ENCODE measurements at regions not wholly inside any gene's neighbourhood (a gene's known extent, or its start where the extent isn't known, plus 50 kb on each side); places are given as distances from the start of the nearest gene placed in this dataset.

DNA sequence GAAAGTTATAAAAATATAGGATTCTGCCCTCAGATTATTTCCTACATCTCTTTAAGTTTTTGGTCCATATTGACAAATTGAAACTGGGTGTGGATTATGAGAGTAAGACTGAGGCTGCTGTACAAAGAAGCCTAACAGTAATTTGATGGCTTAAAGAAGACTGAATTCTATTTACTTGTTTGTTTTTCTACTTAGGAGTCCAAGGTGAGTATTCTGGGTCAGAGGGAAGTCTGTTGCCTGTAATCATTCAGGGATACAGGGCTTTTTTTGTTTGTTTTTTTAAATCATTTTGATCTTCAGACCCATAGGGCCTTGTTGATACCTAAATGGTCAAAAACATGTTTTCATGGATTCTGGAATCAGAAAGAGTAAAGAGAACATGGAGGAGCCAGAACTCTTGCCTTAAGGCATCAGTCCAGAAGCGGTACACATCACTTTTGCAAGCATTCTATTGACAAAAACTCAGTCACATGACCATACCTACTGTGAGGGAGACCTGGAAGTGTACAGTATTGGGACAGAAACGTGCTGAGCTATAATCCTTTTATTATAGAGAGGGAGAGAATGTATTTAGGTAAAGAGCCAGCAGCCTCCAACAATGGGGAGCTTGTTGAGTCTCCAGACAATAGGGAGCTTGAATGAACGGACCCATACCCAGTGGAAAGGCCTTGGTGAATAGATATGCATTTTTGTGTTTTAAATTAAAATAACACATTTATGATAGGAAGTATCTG is 102.7 kb downstream of the LRRC70 start:
- H3K9me3 ChIP-seq: peaks cover 0 to 7% (median 0%) of the 10 kb centered on the region in 3 donors
- H3K27ac ChIP-seq: no peak overlapping the region
- TF ChIP-seq POLR2A (IDR thresholded peaks at IDR 0.05) (no peak), CTCF (IDR thresholded peaks at IDR 0.05) (no peak)
- no peak for ATAC-seq
- no peak overlapping the region for H3K4me3 ChIP-seq
- DNase-seq: no peak
- no peaks in the 10 kb centered on the region for H3K27me3 ChIP-seq
- H3K36me3 ChIP-seq (replicated peaks in 1 of 2; ENCODE audit: insufficient read depth in 1 of 2, low read depth in 2 of 2): no peaks in the 10 kb centered on the region
- intact Hi-C loops (cut with DNase I): no loop called here
- no peaks in the 10 kb centered on the region for H3K4me1 ChIP-seq
- 42 to 51% methylated on average over 3 of the region's 3 CpGs for WGBS, 2 donors

DNA sequence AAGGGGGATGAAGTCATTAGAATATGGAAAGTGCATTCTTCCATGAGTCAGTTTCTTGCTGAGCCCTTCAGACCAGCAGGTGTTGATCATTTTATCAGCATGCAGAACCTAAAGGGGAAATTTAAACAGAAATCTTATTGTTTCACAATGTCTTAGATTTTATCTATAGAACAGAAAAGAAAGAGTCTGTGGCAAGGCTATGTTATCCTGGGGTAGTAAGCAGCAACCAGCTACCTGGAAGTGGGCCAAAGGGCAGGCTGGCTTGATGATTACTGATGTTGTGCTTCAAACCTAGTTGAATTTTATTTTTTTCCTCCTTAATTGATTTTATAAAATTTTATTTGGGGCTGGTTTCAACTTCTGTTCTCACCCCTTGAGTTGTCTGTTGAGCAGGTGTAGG is 101.5 kb downstream of the LRRC70 start:
- TF ChIP-seq CTCF (IDR thresholded peaks at IDR 0.05) (no peak), POLR2A (IDR thresholded peaks at IDR 0.05) (no peak)
- ATAC-seq (no peak), DNase-seq (no peak)
- no peak overlapping the region for H3K27ac ChIP-seq
- H3K27me3 ChIP-seq: no peaks in the 10 kb centered on the region
- H3K4me3 ChIP-seq: no peak overlapping the region
- intact Hi-C loops (cut with DNase I): no loop called here
- no peaks in the 10 kb centered on the region for H3K4me1 ChIP-seq
- peaks cover 0 to 7% (median 0%) of the 10 kb centered on the region in 3 donors for H3K9me3 ChIP-seq
- no peaks in the 10 kb centered on the region for H3K36me3 ChIP-seq (replicated peaks in 1 of 2; ENCODE audit: insufficient read depth in 1 of 2, low read depth in 2 of 2)
